GM13977 (cell line): ENCODE measurements at regions not wholly inside any gene's neighbourhood (a gene's known extent, or its start where the extent isn't known, plus 50 kb on each side); places are given as distances from the start of the nearest gene placed in this dataset.

Source experiments
- DNase-seq: peaks from one replicate; pipeline ENCODE4 v3.0.0; 2012; ENCODE audit warnings: low spot score
- CTCF ChIP-seq: IDR thresholded peaks from 2 replicates; pipeline ENCODE4 v1.5.1; 2012; ENCODE audit warnings: mild to moderate bottlenecking, control low read depth; ENCODE audit not compliant: insufficient read depth; ENCODE audit errors: extremely low read depth, missing control alignments
- in situ Hi-C: fragments of 300-500 bp; cut with MboI; formaldehyde crosslinking; loops from one replicate; pipeline ENCODE4 v1.12.0; 2022; ENCODE audit warnings: low sequenced_read_pairs, low pct_unique_long_range_greater_than_20kb, mixed read lengths, inconsistent platforms; ENCODE audit not compliant: unreplicated experiment

GRCh38 chr14:23776296-23776695 is 140.1 kb downstream of the DHRS2 start:
- no peak for TF ChIP-seq CTCF
- DNase-seq: no peak
- in situ Hi-C loops: no loop called here

- no peak for DNase-seq
- in situ Hi-C loops: no loop called here
- no peak for TF ChIP-seq CTCF
These were observed 149.0 kb downstream of the DHRS2 start for GRCh38 chr14:23785208-23785607.

DNA sequence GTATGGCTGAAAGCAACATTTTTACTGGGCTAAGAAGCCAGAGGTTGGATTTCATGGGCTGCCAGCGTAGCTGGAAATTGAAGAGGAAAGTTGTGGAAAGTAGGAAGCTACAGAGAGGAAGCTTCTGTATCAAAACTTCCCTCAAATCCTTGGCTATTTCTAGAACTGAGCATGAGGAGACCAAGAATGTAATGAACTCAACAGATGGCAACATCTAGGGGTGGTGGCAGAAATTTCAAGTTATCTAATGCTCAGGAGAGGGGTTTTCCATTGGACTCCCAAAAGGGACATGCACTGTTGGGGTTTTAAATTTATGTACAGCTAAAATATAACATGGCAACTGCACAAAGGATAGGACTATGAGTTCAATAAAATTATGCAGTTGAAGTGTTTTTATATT is 151.3 kb downstream of the DHRS2 start:
- in situ Hi-C loops: no loop called here

DNA sequence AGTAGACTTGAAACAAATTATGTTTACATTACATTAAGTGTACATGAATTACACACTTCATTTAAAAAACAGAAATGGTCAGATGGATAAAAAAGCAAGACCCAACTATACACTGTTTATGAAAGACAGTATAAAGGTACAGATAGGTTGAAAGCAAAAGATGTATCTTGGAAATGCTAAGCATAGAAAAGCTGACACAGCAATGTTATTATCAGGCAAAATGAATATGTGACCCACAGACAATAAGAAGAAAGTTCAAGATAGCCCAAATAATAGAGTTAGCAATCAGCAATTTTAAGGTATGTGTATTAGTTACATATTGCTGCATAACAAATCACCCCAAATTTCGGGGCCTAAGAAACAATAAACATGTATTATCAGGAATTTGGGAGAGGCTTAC is 153.5 kb downstream of the DHRS2 start:
- no peak for TF ChIP-seq CTCF
- DNase-seq: no peak
- in situ Hi-C loops: no loop called here

More for the DNA sequence above, 151.3 kb downstream of the DHRS2 start:
- no peak for TF ChIP-seq CTCF
- no peak for DNase-seq

GRCh38 chr14:23793532-23793931 is 157.4 kb downstream of the DHRS2 start:
- no peak for TF ChIP-seq CTCF
- in situ Hi-C loops: no loop called here
- DNase-seq: no peak

DNA sequence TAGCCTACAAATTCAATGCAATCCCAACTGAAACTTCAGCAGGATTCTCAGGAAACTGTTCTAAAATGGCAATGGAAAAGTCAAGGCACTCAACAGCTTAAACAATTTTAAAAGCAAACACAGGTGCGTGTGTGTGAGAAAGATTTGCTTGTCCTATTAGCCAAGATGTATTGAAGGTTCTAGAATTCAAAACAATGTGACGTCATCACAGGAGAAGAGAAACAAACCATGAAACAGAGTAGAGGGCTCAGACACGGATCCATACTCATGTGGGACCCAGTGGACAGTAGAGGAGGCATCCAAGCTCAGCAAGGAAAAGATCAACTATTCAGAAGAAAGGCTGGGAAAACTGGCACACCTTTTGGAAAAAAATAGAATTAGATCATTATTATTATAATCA is 152.8 kb upstream of the DHRS4 start:
- no peak for TF ChIP-seq CTCF

DNA sequence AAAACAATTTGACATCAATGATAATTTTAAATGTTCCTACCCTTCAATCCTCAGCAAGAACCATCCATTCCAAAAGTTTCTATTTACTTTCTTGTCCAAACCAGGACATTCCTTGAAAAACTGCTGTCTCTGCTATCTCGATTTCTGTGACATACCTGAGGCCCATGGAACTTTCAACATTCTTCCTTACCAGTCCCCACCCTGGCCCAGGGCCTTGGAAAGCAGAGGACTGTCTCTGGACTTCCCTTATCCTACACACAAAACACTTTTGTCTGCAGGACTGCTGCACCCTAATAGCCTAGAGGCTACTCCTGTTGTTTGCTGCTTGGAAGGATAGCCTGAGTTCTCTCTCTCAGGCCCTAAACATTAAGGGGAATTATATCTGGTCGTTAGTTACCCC is 151.8 kb upstream of the DHRS4 start:
- no peak for DNase-seq
- in situ Hi-C loops: no loop called here
- no peak for TF ChIP-seq CTCF

More for the DNA sequence above, 152.8 kb upstream of the DHRS4 start:
- no peak for DNase-seq
- in situ Hi-C loops: no loop called here
